Memory B cell (primary cell): ENCODE measurements at regions not wholly inside any gene's neighbourhood (a gene's known extent, or its start where the extent isn't known, plus 50 kb on each side); places are given as distances from the start of the nearest gene placed in this dataset.

ENCODE experiments used
- ATAC-seq: fragments of 150-1000 bp; cut with Tn5 transposase; 2 replicates; pipeline ENCODE4 v1.10.0; 2021; ENCODE audit warnings: low read depth, mild to moderate bottlenecking, moderate library complexity
- DNase-seq, 2 donors: peaks; one replicate each; pipeline ENCODE4 v3.0.0; 2022; ENCODE audit warnings: low spot score in 2 of 2
- H3K27ac Mint-ChIP-seq: one replicate; pipeline ENCODE4 v1.8.0; 2022; ENCODE audit warnings: mild to moderate bottlenecking, moderate library complexity, mixed read lengths
- H3K27me3 Mint-ChIP-seq: one replicate; pipeline ENCODE4 v1.8.0; 2022; ENCODE audit warnings: mixed read lengths
- H3K36me3 Mint-ChIP-seq: one replicate; pipeline ENCODE4 v1.8.0; 2022; ENCODE audit warnings: mild to moderate bottlenecking, mixed read lengths
- H3K4me1 Mint-ChIP-seq: one replicate; pipeline ENCODE4 v1.8.0; 2022; ENCODE audit warnings: mixed read lengths
- H3K4me3 Mint-ChIP-seq: one replicate; pipeline ENCODE4 v1.8.0; 2022; ENCODE audit warnings: mild to moderate bottlenecking, moderate library complexity, mixed read lengths
- H3K9me3 Mint-ChIP-seq: one replicate; pipeline ENCODE4 v1.8.0; 2022; ENCODE audit warnings: mixed read lengths

DNA sequence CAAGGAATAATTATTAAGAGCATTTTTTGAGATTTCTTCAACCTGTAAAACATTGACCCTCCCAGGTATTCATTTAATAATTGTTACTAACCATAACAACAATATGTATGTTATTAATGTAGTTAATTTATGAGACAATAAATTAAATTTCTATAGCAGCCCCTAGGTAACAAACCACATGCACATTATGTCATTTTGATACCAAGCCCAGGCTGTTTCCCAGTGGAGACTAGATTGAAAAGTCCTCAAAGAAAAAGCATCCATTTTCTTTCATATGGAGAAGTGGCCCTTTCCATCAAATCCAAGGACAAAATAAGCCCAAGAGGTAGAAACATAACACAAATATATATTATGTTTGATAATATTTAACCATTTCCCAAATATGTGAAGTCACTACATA lies 104.3 kb upstream of the GK2 start:
- peaks cover 2% of the 10 kb centered on the region for H3K27me3 Mint-ChIP-seq
- no peak for DNase-seq
- H3K27ac Mint-ChIP-seq, result no peak overlapping the region
- peaks cover 3% of the 10 kb centered on the region for H3K4me1 Mint-ChIP-seq
- no peak overlapping the region for H3K4me3 Mint-ChIP-seq
- H3K9me3 Mint-ChIP-seq, result no peaks in the 10 kb centered on the region
- H3K36me3 Mint-ChIP-seq, result no peaks in the 10 kb centered on the region
- no peak for ATAC-seq

DNA sequence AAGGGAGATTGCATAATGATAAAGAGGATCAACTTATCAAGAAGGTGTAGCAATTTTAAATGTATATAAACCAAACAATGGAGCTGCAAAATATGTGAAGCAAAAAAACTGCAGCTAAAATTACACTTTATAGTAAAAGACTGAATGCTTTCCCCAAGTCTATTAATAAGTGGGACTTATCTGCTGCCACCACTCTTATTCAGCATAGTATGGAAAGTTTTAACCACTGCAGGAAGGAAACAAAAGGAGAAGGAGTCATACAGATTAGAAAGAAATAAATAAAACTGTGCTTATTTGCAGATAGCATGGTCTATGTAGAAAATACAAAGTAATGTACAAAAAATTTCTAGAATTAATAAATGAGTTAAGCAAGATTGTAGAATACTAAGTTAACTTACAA lies 94.1 kb upstream of the GK2 start:
- Mint-ChIP-seq H3K9me3 (no peaks in the 10 kb centered on the region), H3K4me3 (no peak overlapping the region), H3K4me1 (peaks cover 9% of the 10 kb centered on the region), H3K27me3 (peaks cover 2% of the 10 kb centered on the region), H3K27ac (no peak overlapping the region), H3K36me3 (no peaks in the 10 kb centered on the region)
- DNase-seq (no peak), ATAC-seq (no peak)

DNA sequence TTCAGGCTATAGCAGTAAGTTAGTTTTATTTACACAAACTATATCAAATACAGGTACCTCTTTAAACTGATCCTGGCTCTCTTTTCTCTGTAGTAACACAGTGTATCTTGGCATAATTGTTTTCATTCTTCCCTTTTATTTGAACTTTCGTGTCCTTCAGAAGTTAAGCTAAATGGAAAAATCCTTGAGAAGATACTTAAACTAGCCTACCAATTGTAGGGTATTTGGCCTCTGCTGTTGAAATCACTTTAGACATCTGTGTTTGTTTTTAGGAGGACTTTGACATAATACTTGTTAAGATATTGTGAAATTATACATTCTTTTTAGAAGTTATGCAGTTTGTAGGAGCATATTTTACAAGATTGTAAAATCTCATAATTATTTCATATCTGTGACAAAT lies 90.3 kb upstream of the GK2 start:
- Mint-ChIP-seq H3K27me3 (peaks cover 4% of the 10 kb centered on the region), H3K36me3 (no peaks in the 10 kb centered on the region), H3K4me1 (no peaks in the 10 kb centered on the region), H3K4me3 (no peak overlapping the region), H3K9me3 (no peaks in the 10 kb centered on the region), H3K27ac (no peak overlapping the region)
- ATAC-seq (no peak), DNase-seq (no peak)

DNA sequence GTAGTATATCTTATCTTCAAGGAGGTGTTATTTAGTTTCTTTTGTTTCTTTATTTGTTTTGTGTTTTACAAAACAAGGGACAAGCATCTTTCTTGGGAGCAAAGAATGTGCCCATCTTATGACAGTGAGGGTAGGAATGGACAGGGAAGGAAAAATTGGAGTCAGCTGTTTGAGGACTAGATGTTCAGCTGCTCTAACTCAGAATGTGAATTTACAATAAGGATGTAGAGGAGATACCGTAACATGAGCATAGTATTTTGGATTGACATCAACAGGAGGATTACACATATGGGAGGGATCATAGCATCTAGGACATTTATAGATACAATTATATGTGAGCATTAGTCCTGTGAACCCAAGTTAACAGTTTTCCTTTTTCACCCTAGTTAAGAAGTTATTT lies 89.0 kb upstream of the GK2 start:
- H3K4me1 Mint-ChIP-seq, result no peaks in the 10 kb centered on the region
- no peaks in the 10 kb centered on the region for H3K36me3 Mint-ChIP-seq
- DNase-seq (no peak), ATAC-seq (no peak)
- H3K9me3 Mint-ChIP-seq, result no peaks in the 10 kb centered on the region
- H3K4me3 Mint-ChIP-seq, result no peak overlapping the region
- H3K27ac Mint-ChIP-seq, result no peak overlapping the region
- H3K27me3 Mint-ChIP-seq, result peaks cover 4% of the 10 kb centered on the region

DNA sequence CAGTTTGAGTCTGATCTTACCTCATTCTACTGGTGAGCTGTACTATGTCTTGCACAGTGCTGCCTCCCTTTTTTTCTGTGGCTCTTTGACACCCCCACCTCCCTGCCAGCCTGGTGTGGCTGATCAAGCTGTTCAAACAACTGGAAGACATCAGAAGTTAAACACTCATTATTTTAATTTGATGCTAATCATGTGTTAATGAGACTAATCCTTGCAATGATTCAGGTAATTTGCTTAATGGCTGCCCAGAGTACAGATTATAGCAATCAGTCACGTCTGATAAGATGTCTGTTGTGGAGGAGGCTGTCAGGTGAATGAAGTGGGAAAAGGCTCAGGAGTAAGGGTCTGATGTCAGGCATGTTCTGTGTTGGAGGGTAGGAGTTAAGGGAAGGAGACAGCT lies 87.4 kb upstream of the GK2 start:
- no peaks in the 10 kb centered on the region for H3K4me1 Mint-ChIP-seq
- ATAC-seq (no peak), DNase-seq (no peak)
- H3K36me3 Mint-ChIP-seq, result no peaks in the 10 kb centered on the region
- H3K9me3 Mint-ChIP-seq, result no peaks in the 10 kb centered on the region
- H3K27me3 Mint-ChIP-seq, result peaks cover 4% of the 10 kb centered on the region
- no peak overlapping the region for H3K4me3 Mint-ChIP-seq
- H3K27ac Mint-ChIP-seq, result no peak overlapping the region

DNA sequence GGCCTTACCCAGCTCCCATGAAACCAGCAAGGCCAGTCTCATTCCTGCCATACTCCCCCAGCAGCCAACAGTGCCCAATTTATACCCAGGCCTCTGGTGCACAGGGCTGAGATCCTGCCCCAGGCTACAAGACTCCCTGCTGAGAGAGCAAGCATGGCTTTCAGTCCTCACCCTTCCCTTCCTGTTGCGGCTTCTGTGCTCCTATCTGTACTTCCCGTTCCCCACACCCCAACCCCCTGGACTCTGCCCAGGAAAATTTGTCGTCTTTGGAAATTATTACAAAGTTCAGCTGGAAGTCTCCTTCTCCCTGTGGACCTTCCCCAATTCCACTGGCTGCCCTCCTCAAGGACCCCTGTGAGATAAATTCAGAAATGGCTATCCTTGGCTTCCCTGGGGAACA lies 84.1 kb upstream of the GK2 start:
- Mint-ChIP-seq H3K27me3 (peaks cover 2% of the 10 kb centered on the region), H3K4me3 (no peak overlapping the region), H3K36me3 (no peaks in the 10 kb centered on the region), H3K9me3 (no peaks in the 10 kb centered on the region), H3K27ac (no peak overlapping the region), H3K4me1 (no peaks in the 10 kb centered on the region)
- no peak for ATAC-seq
- no peak for DNase-seq

DNA sequence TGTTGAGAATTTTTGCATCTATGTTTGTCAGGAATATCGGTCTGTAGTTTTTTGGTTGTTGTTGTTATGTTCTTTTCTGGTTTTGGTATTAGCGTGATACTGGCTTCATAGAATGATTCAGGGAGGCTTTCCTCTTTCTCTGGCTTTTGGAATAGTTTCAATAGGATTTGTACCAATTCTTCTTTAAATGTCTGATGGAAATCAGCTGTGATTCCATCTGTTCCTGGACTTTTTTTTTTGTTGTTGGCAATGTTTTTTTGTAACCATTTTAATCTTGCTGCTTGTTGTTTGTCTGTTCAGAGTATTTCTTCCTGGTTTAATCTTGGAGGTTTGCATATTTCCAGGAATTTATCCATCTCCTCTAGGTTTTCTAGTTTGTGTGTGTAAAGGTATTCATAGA lies 81.5 kb upstream of the GK2 start:
- Mint-ChIP-seq H3K36me3 (no peaks in the 10 kb centered on the region), H3K4me3 (no peak overlapping the region)

DNA sequence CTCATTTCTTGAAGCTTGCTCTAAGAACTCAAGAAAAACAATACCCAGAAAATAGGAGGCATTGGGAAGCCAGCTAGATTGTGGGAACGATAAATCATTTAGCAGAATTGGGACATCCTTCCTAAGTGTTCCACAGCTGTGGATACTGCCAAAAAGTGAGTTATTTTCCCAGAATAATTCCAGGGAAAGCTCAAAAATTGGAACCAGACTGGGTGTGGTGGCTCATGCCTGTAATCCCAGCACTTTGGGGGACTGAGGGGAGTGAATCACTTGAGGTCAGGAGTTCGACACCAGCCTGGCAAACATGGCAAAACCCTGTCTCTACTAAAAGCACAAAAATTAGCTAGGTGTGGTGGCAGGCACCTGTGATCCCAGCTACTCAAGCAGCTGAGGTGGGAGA lies 68.2 kb upstream of the GK2 start:
- no peak overlapping the region for H3K27ac Mint-ChIP-seq
- no peaks in the 10 kb centered on the region for H3K27me3 Mint-ChIP-seq
- DNase-seq (no peak), ATAC-seq (no peak)
- H3K4me3 Mint-ChIP-seq, result no peak overlapping the region
- H3K4me1 Mint-ChIP-seq, result no peaks in the 10 kb centered on the region
- peaks cover 2% of the 10 kb centered on the region for H3K9me3 Mint-ChIP-seq
- H3K36me3 Mint-ChIP-seq, result no peaks in the 10 kb centered on the region

More for the DNA sequence above, 81.5 kb upstream of the GK2 start:
- no peaks in the 10 kb centered on the region for H3K27me3 Mint-ChIP-seq
- H3K9me3 Mint-ChIP-seq, result no peaks in the 10 kb centered on the region
- no peaks in the 10 kb centered on the region for H3K4me1 Mint-ChIP-seq
- no peak overlapping the region for H3K27ac Mint-ChIP-seq
- ATAC-seq (no peak), DNase-seq (no peak)

DNA sequence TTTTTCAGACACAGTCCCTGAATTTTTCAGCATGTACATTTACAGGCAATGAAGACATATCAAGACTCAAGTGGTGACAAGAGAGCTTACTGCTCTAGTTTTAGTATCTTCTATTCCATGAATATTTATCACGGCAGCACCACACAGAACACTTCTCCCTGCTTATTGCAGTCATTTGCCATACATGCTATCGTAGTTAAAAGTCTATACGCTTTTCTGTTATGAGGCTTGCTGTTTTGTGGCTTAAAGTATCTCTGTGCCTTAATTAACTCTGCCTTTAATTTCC lies 65.4 kb upstream of the GK2 start:
- Mint-ChIP-seq H3K36me3 (no peaks in the 10 kb centered on the region), H3K27me3 (no peaks in the 10 kb centered on the region), H3K9me3 (no peaks in the 10 kb centered on the region), H3K27ac (no peak overlapping the region), H3K4me3 (no peak overlapping the region), H3K4me1 (no peaks in the 10 kb centered on the region)
- no peak for ATAC-seq
- no peak for DNase-seq

DNA sequence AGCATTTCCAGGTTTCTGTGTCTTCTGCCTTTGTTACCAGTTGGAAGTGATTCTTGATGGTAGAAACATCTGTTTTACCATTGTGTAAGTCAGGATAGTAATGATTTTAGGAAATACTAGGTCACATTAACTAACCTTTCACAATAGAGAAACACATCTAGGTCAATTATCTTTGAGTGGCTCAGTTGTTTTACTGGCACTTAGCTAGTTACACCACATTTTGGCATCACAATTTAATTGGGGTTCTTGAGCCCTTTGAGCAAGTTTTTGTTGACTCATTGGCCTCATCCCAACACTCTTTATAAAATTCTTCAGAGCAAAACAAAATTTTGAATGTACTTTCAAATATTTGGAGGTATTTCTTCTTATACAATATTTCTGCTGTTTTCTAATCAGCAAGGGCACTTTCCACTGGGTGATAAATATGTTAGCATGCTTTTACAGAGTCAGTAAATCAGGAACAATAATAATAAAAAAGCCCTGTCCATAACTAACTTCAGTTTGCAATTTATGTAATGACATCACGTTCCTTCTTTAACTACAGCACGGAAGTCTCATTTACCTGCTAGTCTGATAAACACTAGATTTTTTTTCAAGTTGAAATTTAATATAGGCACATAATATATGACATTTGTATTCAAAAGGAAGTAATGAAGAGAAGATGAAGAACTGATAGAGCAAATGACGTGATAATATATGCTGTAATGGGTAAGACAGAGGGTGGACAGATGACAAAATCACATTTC lies 64.8 kb upstream of the GK2 start:
- Mint-ChIP-seq H3K9me3 (no peaks in the 10 kb centered on the region), H3K27ac (no peak overlapping the region), H3K4me3 (no peak overlapping the region), H3K36me3 (no peaks in the 10 kb centered on the region), H3K4me1 (no peaks in the 10 kb centered on the region), H3K27me3 (no peaks in the 10 kb centered on the region)
- DNase-seq (no peak), ATAC-seq (no peak)

DNA sequence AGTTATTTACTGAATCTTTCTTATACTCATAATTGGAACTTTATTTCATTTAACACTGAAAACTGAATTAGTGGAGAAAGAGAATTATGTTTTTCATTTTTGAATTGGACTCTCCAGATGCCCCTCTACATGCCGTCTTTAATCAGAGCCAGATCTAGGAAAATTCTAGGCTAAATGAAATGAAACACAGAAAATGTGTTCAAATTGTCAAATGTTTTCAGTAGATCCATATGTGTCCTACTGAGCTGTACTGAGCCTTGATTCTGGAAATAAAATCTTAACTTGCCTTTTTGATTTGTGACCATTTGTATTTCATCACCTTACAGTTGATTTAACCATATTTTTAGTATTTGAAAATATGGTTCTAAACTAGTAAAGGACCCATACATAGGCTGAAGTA lies 64.0 kb upstream of the GK2 start:
- no peak for ATAC-seq
- Mint-ChIP-seq H3K9me3 (no peaks in the 10 kb centered on the region), H3K4me3 (no peak overlapping the region), H3K27me3 (no peaks in the 10 kb centered on the region), H3K27ac (no peak overlapping the region), H3K4me1 (no peaks in the 10 kb centered on the region), H3K36me3 (no peaks in the 10 kb centered on the region)
- DNase-seq, result no peak

DNA sequence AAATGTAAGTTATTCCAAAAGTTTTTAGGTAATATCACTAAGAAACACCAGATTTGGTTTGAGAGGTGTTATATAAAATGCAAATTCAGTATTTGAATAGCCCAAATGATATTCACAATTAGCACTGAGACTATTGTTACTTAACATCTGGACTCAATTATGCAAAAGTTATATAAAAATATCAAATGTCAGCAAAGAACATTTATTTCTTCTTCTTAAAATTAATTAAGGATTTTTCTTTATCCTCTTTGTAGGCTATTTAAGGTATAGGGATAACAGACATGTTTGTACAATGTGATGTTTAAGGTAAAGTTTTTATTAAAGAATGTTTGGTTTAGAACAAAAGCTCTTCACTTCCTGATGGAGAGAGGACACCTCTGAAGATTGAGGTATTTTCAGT lies 63.3 kb upstream of the GK2 start:
- DNase-seq (no peak), ATAC-seq (no peak)
- Mint-ChIP-seq H3K4me3 (no peak overlapping the region), H3K9me3 (no peaks in the 10 kb centered on the region), H3K4me1 (no peaks in the 10 kb centered on the region), H3K27ac (no peak overlapping the region), H3K27me3 (no peaks in the 10 kb centered on the region), H3K36me3 (no peaks in the 10 kb centered on the region)

DNA sequence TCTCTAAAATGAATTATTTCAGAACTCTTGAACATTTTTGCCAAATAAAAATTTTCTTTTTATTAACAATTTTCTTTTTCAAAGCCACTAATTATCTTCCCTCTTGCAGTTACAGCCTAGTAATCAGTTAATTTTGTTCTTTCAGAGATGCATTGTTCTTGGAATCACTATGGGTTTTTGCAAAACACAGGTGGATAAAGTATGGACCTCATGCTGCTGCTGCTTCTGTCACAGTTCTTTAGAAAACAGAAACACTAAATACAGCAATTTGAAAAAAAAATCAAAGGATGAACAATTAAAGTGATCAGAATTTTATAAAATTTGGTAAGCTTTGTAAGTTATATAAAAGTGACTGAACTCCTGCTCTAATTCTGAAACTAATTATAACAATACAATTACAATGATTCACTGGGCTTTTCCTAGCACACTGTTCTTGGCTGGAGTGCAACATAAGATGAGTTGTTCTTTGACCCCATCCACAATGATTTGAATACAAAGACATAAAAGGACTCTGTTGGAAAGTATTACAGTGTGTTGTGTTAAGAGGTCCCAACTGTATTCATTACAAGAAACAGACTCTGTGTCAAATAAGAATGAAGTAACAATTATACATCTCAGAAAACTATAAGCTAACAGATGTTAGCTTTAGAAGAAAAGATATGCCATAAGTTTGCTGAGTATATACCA lies 59.4 kb upstream of the GK2 start:
- DNase-seq, result no peak
- H3K36me3 Mint-ChIP-seq, result no peaks in the 10 kb centered on the region
- no peak overlapping the region for H3K27ac Mint-ChIP-seq
- no peaks in the 10 kb centered on the region for H3K4me1 Mint-ChIP-seq
- no peaks in the 10 kb centered on the region for H3K9me3 Mint-ChIP-seq
- no peaks in the 10 kb centered on the region for H3K27me3 Mint-ChIP-seq
- no peak for ATAC-seq
- no peak overlapping the region for H3K4me3 Mint-ChIP-seq

DNA sequence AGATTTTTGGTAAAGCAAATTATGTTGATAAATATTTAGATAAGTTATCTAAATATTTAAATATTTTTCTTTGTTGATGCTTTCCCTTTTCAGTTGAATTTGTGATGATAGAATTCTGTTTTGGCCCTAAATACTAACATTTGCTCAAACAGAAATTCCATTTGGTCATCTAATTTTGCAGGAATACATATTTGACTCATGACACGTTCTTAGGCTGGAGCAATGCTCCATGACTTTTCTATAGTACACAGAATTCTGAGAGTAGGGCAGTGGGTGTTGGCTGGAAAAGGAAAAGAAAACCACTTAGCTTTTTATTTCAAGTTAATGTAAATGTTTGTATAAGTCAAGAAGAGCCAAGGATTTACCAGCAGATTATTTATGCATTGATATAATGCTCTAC lies 58.6 kb upstream of the GK2 start:
- ATAC-seq (no peak), DNase-seq (no peak)
- Mint-ChIP-seq H3K4me3 (no peak overlapping the region), H3K27ac (no peak overlapping the region), H3K9me3 (no peaks in the 10 kb centered on the region), H3K27me3 (no peaks in the 10 kb centered on the region), H3K36me3 (no peaks in the 10 kb centered on the region), H3K4me1 (no peaks in the 10 kb centered on the region)
